ENCODE measurements at regions not wholly inside any gene's neighbourhood (a gene's known extent, or its start where the extent isn't known, plus 50 kb on each side); places are given as distances from the start of the nearest gene placed in this dataset.

- TF ChIP-seq POLR2A (IDR thresholded peaks at IDR 0.05; ENCODE audit: borderline replicate concordance, extremely low read depth, insufficient read depth, insufficient read length) (no peak), EZH2phosphoT487 (IDR thresholded peaks at IDR 0.05; ENCODE audit: borderline replicate concordance) (no peak), POLR2AphosphoS5 (IDR thresholded peaks at IDR 0.05; ENCODE audit: low read depth, low read length) (no peak), RAD21 (IDR thresholded peaks at IDR 0.05; ENCODE audit: low read depth) (no peak), CEBPB (IDR thresholded peaks at IDR 0.05; ENCODE audit: low read depth) (no peak)
- TF ChIP-seq, protein P1, sequence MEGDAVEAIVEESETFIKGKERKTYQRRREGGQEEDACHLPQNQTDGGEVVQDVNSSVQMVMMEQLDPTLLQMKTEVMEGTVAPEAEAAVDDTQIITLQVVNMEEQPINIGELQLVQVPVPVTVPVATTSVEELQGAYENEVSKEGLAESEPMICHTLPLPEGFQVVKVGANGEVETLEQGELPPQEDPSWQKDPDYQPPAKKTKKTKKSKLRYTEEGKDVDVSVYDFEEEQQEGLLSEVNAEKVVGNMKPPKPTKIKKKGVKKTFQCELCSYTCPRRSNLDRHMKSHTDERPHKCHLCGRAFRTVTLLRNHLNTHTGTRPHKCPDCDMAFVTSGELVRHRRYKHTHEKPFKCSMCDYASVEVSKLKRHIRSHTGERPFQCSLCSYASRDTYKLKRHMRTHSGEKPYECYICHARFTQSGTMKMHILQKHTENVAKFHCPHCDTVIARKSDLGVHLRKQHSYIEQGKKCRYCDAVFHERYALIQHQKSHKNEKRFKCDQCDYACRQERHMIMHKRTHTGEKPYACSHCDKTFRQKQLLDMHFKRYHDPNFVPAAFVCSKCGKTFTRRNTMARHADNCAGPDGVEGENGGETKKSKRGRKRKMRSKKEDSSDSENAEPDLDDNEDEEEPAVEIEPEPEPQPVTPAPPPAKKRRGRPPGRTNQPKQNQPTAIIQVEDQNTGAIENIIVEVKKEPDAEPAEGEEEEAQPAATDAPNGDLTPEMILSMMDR (IDR thresholded peaks at IDR 0.05 in 2 of 3, conservative IDR thresholded peaks at IDR 0.05 in 1 of 3; ENCODE audit: borderline replicate concordance in 1 of 3, insufficient read depth in 1 of 3, low read depth in 2 of 3, low read length in 2 of 3): no peak
- TF ChIP-seq, protein P2, sequence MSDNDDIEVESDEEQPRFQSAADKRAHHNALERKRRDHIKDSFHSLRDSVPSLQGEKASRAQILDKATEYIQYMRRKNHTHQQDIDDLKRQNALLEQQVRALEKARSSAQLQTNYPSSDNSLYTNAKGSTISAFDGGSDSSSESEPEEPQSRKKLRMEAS (IDR thresholded peaks at IDR 0.05): no peak
Measured at GRCh38 chr10:129323879-129324278, 143.2 kb upstream of the MGMT start.
